ENCODE measurements at regions not wholly inside any gene's neighbourhood (a gene's known extent, or its start where the extent isn't known, plus 50 kb on each side); places are given as distances from the start of the nearest gene placed in this dataset.
A peak's percentile ranks its signal among the peaks of the same experiment; 100 is the strongest.

DNA sequence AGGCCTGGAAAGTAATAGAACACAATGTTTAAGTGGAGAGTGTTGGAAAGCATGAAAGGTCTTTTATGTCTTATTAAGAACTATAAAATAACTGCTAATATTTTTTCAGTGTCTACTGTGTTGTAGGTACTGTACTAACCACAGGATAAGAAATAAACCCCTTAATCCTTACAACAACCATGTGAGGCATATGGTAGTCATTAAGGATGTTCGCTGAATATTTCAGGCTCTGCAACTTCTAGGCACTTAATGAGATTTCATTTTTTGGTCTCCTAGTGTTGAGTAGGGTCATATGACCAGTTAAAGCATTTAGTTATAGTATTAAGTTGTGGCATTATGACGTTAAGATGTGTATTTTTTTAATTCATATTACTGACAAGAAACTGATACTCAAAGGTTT, 346.6 kb upstream of the KCNH7 start:
- Histone ChIP-seq H3K9me3 (no peaks in the 10 kb centered on the region), H3K4me1 (no peaks in the 10 kb centered on the region), H3K27ac (no peak overlapping the region), H3K4me3 (no peak overlapping the region), H3K36me3 (no peaks in the 10 kb centered on the region), H3K27me3 (no peaks in the 10 kb centered on the region)
- TF ChIP-seq, protein P1, sequence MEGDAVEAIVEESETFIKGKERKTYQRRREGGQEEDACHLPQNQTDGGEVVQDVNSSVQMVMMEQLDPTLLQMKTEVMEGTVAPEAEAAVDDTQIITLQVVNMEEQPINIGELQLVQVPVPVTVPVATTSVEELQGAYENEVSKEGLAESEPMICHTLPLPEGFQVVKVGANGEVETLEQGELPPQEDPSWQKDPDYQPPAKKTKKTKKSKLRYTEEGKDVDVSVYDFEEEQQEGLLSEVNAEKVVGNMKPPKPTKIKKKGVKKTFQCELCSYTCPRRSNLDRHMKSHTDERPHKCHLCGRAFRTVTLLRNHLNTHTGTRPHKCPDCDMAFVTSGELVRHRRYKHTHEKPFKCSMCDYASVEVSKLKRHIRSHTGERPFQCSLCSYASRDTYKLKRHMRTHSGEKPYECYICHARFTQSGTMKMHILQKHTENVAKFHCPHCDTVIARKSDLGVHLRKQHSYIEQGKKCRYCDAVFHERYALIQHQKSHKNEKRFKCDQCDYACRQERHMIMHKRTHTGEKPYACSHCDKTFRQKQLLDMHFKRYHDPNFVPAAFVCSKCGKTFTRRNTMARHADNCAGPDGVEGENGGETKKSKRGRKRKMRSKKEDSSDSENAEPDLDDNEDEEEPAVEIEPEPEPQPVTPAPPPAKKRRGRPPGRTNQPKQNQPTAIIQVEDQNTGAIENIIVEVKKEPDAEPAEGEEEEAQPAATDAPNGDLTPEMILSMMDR (IDR thresholded peaks at IDR 0.05) = no peak
- DNase-seq (ENCODE audit: low spot score) = no peak

DNA sequence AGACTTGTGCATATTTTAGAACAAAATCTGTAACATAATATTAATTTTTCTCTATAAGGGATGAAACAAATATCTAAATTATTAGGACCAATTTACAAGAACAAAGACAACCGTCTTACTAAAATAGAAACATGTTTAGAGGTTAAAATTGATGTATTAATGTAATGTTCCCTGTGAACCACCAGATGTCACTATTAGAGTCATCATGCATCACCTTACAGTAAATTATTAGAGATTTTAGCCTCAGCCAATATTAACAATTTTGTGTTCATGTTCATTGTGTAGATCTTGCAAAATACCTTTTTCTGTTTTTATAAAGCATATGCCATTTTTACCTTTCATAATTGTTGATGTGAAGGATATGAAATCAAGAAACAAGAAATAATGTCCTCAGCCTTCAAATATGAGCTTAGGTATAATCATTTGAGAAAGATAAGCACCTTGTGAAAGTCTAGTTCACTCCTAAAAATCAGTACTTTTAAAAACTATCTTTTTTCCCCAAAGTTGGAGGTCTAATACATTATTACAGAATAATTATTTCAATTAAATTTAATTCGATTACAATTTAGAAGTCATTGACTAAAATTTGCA, 344.3 kb upstream of the KCNH7 start:
- H3K36me3 ChIP-seq = no peaks in the 10 kb centered on the region
- TF ChIP-seq, protein P1 (IDR thresholded peaks at IDR 0.05) = peak; percentile 45 to 70
- no peak overlapping the region for H3K4me3 ChIP-seq
- H3K4me1 ChIP-seq = no peaks in the 10 kb centered on the region
- DNase-seq (ENCODE audit: low spot score) = no peak
- no peak overlapping the region for H3K27ac ChIP-seq
- no peaks in the 10 kb centered on the region for H3K9me3 ChIP-seq
- H3K27me3 ChIP-seq = no peaks in the 10 kb centered on the region

DNA sequence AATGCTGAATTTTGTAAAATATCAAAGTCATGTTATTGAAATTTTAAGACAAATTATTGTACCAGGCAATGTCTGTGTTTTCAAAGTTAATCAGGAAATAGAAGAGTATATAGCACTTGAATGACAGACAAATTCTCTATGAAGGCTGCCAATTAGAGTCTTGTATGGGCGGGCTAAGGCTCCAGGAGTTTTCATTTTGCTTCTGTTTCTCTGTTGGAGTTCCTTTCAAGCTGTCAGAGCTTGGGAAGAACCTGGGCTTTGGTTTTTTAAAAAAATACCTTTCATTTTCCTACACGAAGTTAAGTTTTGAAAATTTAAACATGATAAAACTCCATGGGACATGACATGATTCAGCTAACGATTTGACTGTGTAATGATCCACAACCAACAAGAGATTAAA, 339.0 kb upstream of the KCNH7 start:
- H3K9me3 ChIP-seq = no peaks in the 10 kb centered on the region
- H3K4me1 ChIP-seq = no peaks in the 10 kb centered on the region
- H3K27ac ChIP-seq = no peak overlapping the region
- H3K4me3 ChIP-seq = no peak overlapping the region
- TF ChIP-seq, protein P1 (IDR thresholded peaks at IDR 0.05) = no peak
- H3K36me3 ChIP-seq = no peaks in the 10 kb centered on the region
- DNase-seq (ENCODE audit: low spot score) = no peak
- H3K27me3 ChIP-seq = no peaks in the 10 kb centered on the region

DNA sequence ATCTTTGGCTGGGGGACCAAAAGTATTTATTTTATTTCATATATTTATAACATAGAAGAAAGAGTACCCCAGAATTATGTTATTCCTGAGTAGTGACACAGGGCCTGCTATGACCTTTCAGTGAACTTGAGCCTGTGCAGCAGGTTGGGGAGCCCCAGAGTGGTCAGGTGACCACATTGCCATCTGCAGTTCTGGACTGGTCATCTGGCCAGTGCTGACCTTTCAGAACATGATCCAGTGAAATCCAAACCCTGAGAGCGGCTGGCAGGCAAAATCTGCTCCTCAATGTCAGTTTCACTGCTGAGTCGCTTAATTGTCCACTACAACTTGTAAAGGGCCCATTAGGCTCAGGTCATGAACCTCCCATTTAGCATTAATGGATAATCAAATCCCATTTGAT, 336.7 kb upstream of the KCNH7 start:
- TF ChIP-seq, protein P1 (IDR thresholded peaks at IDR 0.05) = no peak

DNA sequence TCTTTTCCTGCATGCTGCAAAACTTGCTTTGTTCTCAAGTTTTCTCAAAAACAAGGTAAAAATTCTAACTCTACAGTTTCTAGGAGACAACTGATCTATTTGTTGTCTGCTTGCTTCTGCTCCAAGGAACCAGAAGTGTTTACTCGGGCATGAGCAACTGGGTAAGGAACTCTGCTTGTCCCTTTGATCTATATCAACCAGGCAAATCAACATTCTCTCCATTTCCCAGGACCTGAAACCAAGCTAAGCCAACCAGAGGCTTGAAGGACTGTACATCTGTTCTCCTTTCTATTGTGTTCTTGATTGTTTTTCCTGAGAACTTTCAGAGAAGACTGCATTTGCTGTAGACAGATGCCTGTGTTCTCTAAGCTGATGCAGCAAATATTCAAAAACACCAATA, 335.0 kb upstream of the KCNH7 start:
- Histone ChIP-seq H3K9me3 (no peaks in the 10 kb centered on the region), H3K36me3 (no peaks in the 10 kb centered on the region), H3K4me1 (no peaks in the 10 kb centered on the region), H3K27ac (no peak overlapping the region), H3K27me3 (no peaks in the 10 kb centered on the region), H3K4me3 (no peak overlapping the region)
- TF ChIP-seq, protein P1 (IDR thresholded peaks at IDR 0.05) = no peak
- DNase-seq (ENCODE audit: low spot score) = no peak

More for the DNA sequence above, 336.7 kb upstream of the KCNH7 start:
- no peak for DNase-seq (ENCODE audit: low spot score)
- H3K9me3 ChIP-seq = no peaks in the 10 kb centered on the region
- no peaks in the 10 kb centered on the region for H3K27me3 ChIP-seq
- H3K4me3 ChIP-seq = no peak overlapping the region
- H3K27ac ChIP-seq = no peak overlapping the region
- H3K4me1 ChIP-seq = no peaks in the 10 kb centered on the region
- H3K36me3 ChIP-seq = no peaks in the 10 kb centered on the region

Measured in right atrium auricular region (tissue), 2 donors.